Ammon's horn (tissue), 1 donor: ENCODE measurements at regions not wholly inside any gene's neighbourhood (a gene's known extent, or its start where the extent isn't known, plus 50 kb on each side); places are given as distances from the start of the nearest gene placed in this dataset.
"Not testable (repeated sequence)": the region's sequence is repeated elsewhere in the genome, so short reads cannot be mapped to it uniquely, and the experiment has no call there.

Experiments used
- DNase-seq: peaks from one replicate; pipeline ENCODE4 v3.0.0-alpha.2; 2016; ENCODE audit warnings: low spot score

GRCh38 chr2:10223932-10224720 is 78.6 kb upstream of the HPCAL1 start:
- no peak for DNase-seq

GRCh38 chr2:10224734-10225133 is 78.0 kb upstream of the HPCAL1 start:
- DNase-seq: no peak

GRCh38 chr2:10225291-10226037 is 77.2 kb upstream of the HPCAL1 start:
- no peak for DNase-seq

- no peak for DNase-seq
Observed at GRCh38 chr2:10226038-10226724, 76.5 kb upstream of the HPCAL1 start.

GRCh38 chr2:10228611-10229365 is 73.9 kb upstream of the HPCAL1 start:
- DNase-seq: no peak

GRCh38 chr2:10229462-10230099 is 73.1 kb upstream of the HPCAL1 start:
- DNase-seq: no peak

GRCh38 chr2:10230499-10230898 is 72.2 kb upstream of the HPCAL1 start:
- no peak for DNase-seq

GRCh38 chr2:10230921-10231320 is 71.8 kb upstream of the HPCAL1 start:
- DNase-seq: not testable (repeated sequence)

GRCh38 chr2:10231551-10232085 is 71.1 kb upstream of the HPCAL1 start:
- DNase-seq: no peak

- DNase-seq: no peak
Observed at GRCh38 chr2:10232096-10232815, 70.4 kb upstream of the HPCAL1 start.

- DNase-seq: no peak
Observed at GRCh38 chr2:10233131-10234012, 69.3 kb upstream of the HPCAL1 start.

- DNase-seq: no peak
Observed at GRCh38 chr2:10234013-10234306, 68.7 kb upstream of the HPCAL1 start.

GRCh38 chr2:10234409-10235094 is 68.2 kb upstream of the HPCAL1 start:
- DNase-seq: no peak

GRCh38 chr2:10235099-10235908 is 67.4 kb upstream of the HPCAL1 start:
- DNase-seq: no peak

GRCh38 chr2:10235909-10236550 is 66.7 kb upstream of the HPCAL1 start:
- DNase-seq: no peak

- DNase-seq: no peak
Observed at GRCh38 chr2:10236571-10237391, 65.9 kb upstream of the HPCAL1 start.
